ENCODE measurements at regions not wholly inside any gene's neighbourhood (a gene's known extent, or its start where the extent isn't known, plus 50 kb on each side); places are given as distances from the start of the nearest gene placed in this dataset.

GRCh38 chr13:82438320-82438719 lies 1444.0 kb downstream of the SLITRK1 start:
- POLR2A ChIA-PET: no interaction called here
- CTCF ChIA-PET: no interaction called here
- TF ChIP-seq ELF4 (IDR thresholded peaks at IDR 0.05) (no peak), LEF1 (IDR thresholded peaks at IDR 0.05; ENCODE audit: borderline replicate concordance) (no peak), PKNOX1 (IDR thresholded peaks at IDR 0.05) (no peak), FOXK2 (IDR thresholded peaks at IDR 0.05) (no peak), SP1 (IDR thresholded peaks at IDR 0.05) (no peak), FOXM1 (IDR thresholded peaks at IDR 0.05; ENCODE audit: borderline replicate concordance) (no peak), TARDBP (IDR thresholded peaks at IDR 0.05) (no peak), ARNT (IDR thresholded peaks at IDR 0.05) (no peak), FOXA1 (IDR thresholded peaks at IDR 0.05) (no peak), L3MBTL2 (conservative IDR thresholded peaks at IDR 0.05) (no peak), NFRKB (IDR thresholded peaks at IDR 0.05) (no peak), SUZ12 (IDR thresholded peaks at IDR 0.05) (no peak), HDGF (IDR thresholded peaks at IDR 0.05; ENCODE audit: borderline replicate concordance) (no peak), ZNF384 (IDR thresholded peaks at IDR 0.05) (no peak), BHLHE40 (IDR thresholded peaks at IDR 0.05; ENCODE audit: borderline replicate concordance) (no peak), CTBP1 (IDR thresholded peaks at IDR 0.05; ENCODE audit: borderline replicate concordance) (no peak)
- DNase-seq (ENCODE audit: extremely low spot score): no peak

GRCh38 chr13:82436099-82436585 lies 1446.1 kb downstream of the SLITRK1 start:
- CTCF ChIA-PET: no interaction called here
- TF ChIP-seq FOXK2 (IDR thresholded peaks at IDR 0.05) (no peak), HDGF (IDR thresholded peaks at IDR 0.05; ENCODE audit: borderline replicate concordance) (no peak), ELF4 (IDR thresholded peaks at IDR 0.05) (no peak), FOXM1 (IDR thresholded peaks at IDR 0.05; ENCODE audit: borderline replicate concordance) (no peak), PKNOX1 (IDR thresholded peaks at IDR 0.05) (no peak), NFRKB (IDR thresholded peaks at IDR 0.05) (no peak), SUZ12 (IDR thresholded peaks at IDR 0.05) (no peak), ARNT (IDR thresholded peaks at IDR 0.05) (no peak), TARDBP (IDR thresholded peaks at IDR 0.05) (no peak), L3MBTL2 (conservative IDR thresholded peaks at IDR 0.05) (no peak), ZNF384 (IDR thresholded peaks at IDR 0.05) (no peak), FOXA1 (IDR thresholded peaks at IDR 0.05) (no peak), SP1 (IDR thresholded peaks at IDR 0.05) (no peak), CTBP1 (IDR thresholded peaks at IDR 0.05; ENCODE audit: borderline replicate concordance) (no peak), LEF1 (IDR thresholded peaks at IDR 0.05; ENCODE audit: borderline replicate concordance) (no peak), BHLHE40 (IDR thresholded peaks at IDR 0.05; ENCODE audit: borderline replicate concordance) (no peak)
- no peak for DNase-seq (ENCODE audit: extremely low spot score)
- POLR2A ChIA-PET: no interaction called here

GRCh38 chr13:82432949-82433348 lies 1449.3 kb downstream of the SLITRK1 start:
- TF ChIP-seq TARDBP (IDR thresholded peaks at IDR 0.05): no peak
- TF ChIP-seq FOXM1 (IDR thresholded peaks at IDR 0.05; ENCODE audit: borderline replicate concordance): no peak
- TF ChIP-seq BHLHE40 (IDR thresholded peaks at IDR 0.05; ENCODE audit: borderline replicate concordance): no peak
- TF ChIP-seq FOXA1 (IDR thresholded peaks at IDR 0.05): no peak
- no peak for TF ChIP-seq L3MBTL2 (conservative IDR thresholded peaks at IDR 0.05)
- no peak for TF ChIP-seq HDGF (IDR thresholded peaks at IDR 0.05; ENCODE audit: borderline replicate concordance)
- no peak for TF ChIP-seq NFRKB (IDR thresholded peaks at IDR 0.05)
- TF ChIP-seq LEF1 (IDR thresholded peaks at IDR 0.05; ENCODE audit: borderline replicate concordance): no peak
- TF ChIP-seq CTBP1 (IDR thresholded peaks at IDR 0.05; ENCODE audit: borderline replicate concordance): no peak
- no peak for TF ChIP-seq FOXK2 (IDR thresholded peaks at IDR 0.05)
- no peak for TF ChIP-seq ARNT (IDR thresholded peaks at IDR 0.05)
- no peak for TF ChIP-seq ELF4 (IDR thresholded peaks at IDR 0.05)
- TF ChIP-seq SP1 (IDR thresholded peaks at IDR 0.05): no peak
- no peak for TF ChIP-seq PKNOX1 (IDR thresholded peaks at IDR 0.05)
- DNase-seq (ENCODE audit: extremely low spot score): no peak
- ChIA-PET CTCF (no interaction called here), POLR2A (no interaction called here)

- ChIA-PET CTCF (no interaction called here), POLR2A (no interaction called here)
Measured at GRCh38 chr13:82412749-82413148, 1469.5 kb downstream of the SLITRK1 start.

GRCh38 chr13:82407321-82407720 lies 1475.0 kb downstream of the SLITRK1 start:
- ChIA-PET POLR2A (no interaction called here), CTCF (interaction anchor here (1.2 kb wide), 1 partner anchor 71 kb away, joined by 3 read pairs; no protein-coding TSS in a partner anchor)
- TF ChIP-seq BHLHE40 (IDR thresholded peaks at IDR 0.05; ENCODE audit: borderline replicate concordance) (no peak), HDGF (IDR thresholded peaks at IDR 0.05; ENCODE audit: borderline replicate concordance) (no peak), ARNT (IDR thresholded peaks at IDR 0.05) (no peak), LEF1 (IDR thresholded peaks at IDR 0.05; ENCODE audit: borderline replicate concordance) (no peak), ZNF384 (IDR thresholded peaks at IDR 0.05) (no peak), L3MBTL2 (conservative IDR thresholded peaks at IDR 0.05) (no peak), TARDBP (IDR thresholded peaks at IDR 0.05) (no peak), PKNOX1 (IDR thresholded peaks at IDR 0.05) (no peak)
- no peak for DNase-seq (ENCODE audit: extremely low spot score)

More at GRCh38 chr13:82412749-82413148, 1469.5 kb downstream of the SLITRK1 start:
- DNase-seq (ENCODE audit: extremely low spot score): no peak
- TF ChIP-seq HDGF (IDR thresholded peaks at IDR 0.05; ENCODE audit: borderline replicate concordance): no peak
- no peak for TF ChIP-seq SP1 (IDR thresholded peaks at IDR 0.05)
- TF ChIP-seq TARDBP (IDR thresholded peaks at IDR 0.05): no peak
- TF ChIP-seq FOXA1 (IDR thresholded peaks at IDR 0.05): no peak
- TF ChIP-seq ELF4 (IDR thresholded peaks at IDR 0.05): no peak
- no peak for TF ChIP-seq ZNF384 (IDR thresholded peaks at IDR 0.05)
- TF ChIP-seq FOXK2 (IDR thresholded peaks at IDR 0.05): no peak
- TF ChIP-seq ARNT (IDR thresholded peaks at IDR 0.05): no peak
- TF ChIP-seq LEF1 (IDR thresholded peaks at IDR 0.05; ENCODE audit: borderline replicate concordance): no peak
- no peak for TF ChIP-seq PKNOX1 (IDR thresholded peaks at IDR 0.05)
- no peak for TF ChIP-seq NFRKB (IDR thresholded peaks at IDR 0.05)
